ENCODE measurements at regions not wholly inside any gene's neighbourhood (a gene's known extent, or its start where the extent isn't known, plus 50 kb on each side); places are given as distances from the start of the nearest gene placed in this dataset.
A peak's percentile ranks its signal among the peaks of the same experiment; 100 is the strongest.
"Not testable (repeated sequence)": the region's sequence is repeated elsewhere in the genome, so short reads cannot be mapped to it uniquely, and the experiment has no call there.

GRCh38 chr12:92987362-92987761, 58.3 kb upstream of the EEA1 start:
- DNase-seq: peak; percentile 20 to 69

DNA sequence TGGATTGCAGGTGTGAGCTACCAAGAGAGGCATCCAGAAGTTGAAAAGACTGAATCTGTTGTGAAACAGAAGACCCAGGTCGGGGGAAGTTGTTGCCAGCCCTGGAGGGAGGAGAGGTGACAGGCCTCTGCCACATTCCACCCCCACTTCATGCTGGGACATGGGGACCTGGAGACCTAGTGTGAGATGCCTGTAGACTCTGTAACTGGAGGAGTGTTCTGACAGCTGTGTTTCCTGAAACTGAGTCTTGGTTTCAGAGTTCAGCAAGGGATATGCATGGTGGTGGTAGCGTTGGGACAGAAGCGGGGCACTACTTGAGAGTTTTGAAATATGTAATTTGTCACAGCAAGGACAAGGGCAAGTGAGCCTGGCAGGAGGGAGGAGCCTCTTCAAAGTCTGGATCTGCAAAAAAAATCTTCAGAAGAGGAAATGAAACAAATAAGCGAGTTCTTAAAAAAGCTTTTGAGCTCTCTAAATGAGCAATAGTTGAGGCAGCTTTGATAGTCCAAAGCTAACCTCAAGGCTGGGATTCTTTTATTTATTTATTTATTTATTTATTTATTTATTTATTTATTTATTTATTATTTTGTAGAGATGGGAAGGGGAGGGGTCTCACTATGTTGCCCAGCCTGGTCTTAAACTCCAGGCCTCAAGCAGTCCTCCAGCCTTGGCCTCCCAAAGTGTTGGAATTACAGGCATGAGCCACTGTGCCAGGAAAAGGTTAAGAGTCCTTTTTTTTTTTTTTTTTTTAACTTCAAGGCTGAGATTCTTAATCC, 58.9 kb upstream of the EEA1 start:
- DNase-seq: no peak

DNA sequence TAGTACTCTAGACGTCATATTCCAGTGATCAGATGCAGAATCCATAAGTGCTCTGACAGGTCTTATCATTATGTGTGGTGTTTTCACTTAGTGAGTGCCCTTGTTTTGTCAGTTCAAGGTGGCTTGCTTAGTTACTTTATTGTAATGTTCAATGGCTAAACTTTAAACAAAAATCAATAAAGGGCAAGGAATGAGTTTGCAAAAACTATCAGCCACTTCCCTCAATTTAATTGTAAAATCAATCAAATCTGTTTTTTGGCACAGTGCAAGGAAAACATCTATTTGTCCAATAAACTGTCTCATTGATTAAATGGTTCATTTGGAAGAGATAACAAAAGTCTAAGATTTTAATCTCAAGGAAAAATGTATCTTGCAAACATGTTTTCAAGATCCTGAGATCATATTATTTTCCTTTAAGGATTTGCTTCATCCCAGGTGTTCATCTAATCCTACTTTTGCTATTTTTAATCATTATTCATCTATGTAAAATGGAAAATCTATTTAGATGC, 59.6 kb upstream of the EEA1 start:
- DNase-seq: no peak

GRCh38 chr12:92989715-92990484, 60.8 kb upstream of the EEA1 start:
- no peak for DNase-seq

- DNase-seq: no peak
Measured at GRCh38 chr12:92991134-92991533, 62.0 kb upstream of the EEA1 start.

- DNase-seq: no peak
Measured at GRCh38 chr12:92992041-92992440, 62.9 kb upstream of the EEA1 start.

- DNase-seq: no peak
Measured at GRCh38 chr12:92993259-92993658, 64.2 kb upstream of the EEA1 start.

DNA sequence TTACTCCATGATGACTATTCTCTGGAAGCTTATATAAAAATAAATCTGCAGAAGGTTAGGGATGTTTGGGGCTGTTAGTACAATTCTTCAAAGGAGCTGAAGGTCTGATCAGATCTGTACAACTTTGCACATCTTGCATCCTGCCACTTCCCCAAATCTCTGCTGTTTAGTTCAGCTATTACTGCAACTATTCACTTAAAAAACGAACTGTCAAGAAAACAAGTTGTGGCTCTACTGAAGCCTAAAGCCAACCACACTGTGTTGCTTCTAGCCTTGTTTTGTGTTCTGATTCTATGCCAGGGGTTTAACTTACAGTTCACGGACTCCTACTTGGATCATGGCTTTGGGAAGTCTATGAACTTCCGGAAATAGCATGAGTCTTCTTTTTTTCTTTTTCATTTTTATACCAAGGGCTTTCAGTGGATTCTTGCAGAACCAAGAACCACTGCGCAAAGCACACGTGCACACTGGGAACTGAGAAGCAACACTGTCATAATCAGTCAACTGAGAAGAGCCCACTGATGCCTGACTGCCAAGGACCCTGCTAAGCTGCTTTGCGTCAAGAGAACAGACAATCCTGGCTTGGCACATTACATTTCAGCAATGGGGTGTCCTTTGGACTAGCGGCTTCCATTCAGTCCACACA, 66.3 kb upstream of the EEA1 start:
- DNase-seq: no peak

GRCh38 chr12:93000026-93000425, 70.9 kb upstream of the EEA1 start:
- DNase-seq: no peak

- no peak for DNase-seq
Measured at GRCh38 chr12:93001407-93001806, 72.3 kb upstream of the EEA1 start.

DNA sequence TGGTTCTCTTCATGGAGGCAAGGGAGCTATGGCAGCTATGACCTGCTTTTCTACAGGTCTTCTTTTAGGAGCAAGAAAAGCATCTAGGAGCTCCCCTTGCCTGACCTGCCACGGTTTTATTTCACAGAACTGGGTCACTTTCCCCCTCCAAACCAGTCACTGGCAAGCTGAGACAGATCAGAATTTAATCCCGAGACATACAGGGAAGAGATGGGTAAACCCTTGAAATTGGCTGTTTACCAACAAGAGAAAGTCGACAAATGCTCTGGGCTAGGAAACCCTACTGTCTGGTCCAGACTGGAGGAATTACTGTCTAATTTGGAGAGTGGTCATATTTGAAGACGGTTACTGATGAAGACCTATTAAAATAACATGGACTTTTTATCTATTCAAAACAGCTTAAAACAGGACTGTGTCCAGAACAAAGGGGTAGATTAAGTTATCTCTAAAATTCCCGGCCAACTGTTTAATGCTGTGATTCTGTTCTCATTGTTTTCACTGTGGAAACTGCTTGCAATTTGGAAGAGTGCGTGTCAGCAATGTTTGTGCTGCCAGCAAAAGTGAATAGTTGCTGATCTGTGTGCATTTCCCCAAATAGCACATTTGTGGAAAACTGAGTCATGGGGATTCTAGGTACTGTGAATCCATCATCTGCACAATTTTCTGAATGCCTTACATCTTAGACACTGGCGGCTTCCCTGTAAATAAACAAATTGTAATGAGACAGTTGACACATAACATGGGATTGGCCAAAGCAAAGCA, 73.4 kb upstream of the EEA1 start:
- DNase-seq: no peak

DNA sequence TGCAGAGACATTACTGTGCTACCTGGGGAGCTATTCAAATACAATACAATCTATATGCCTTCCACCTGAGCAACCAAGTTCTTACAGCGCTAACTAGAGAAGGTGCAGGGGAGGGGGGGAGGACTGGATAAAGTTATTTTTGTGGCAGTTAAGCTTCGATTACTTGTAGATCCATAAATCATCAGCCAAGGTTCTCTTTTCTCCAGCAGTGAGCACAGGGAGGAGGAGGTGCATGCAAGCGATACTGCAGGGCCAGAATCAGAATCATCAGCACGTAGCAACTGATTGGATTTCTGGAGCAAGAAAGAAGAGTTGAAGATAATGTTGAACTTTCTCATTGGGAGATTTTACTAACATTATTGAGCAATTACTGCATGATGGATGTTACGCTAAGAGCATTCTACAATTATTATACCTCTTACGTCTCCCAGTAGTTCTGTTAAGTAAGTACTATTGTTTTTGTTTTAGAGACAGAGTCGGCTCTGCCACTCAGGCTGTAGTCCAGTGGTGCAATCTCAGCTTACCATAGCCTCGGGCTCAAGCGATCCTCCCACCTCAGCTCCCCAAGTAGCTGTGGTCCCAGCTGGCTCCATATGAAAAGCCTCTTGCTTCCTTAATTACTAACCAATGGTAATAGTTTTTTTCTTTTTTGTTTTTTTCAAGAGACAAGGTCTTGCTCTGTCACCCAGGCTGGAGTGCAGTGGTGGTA, 74.6 kb upstream of the EEA1 start:
- DNase-seq: no peak

GRCh38 chr12:93005928-93006392, 76.9 kb upstream of the EEA1 start:
- no peak for DNase-seq

DNA sequence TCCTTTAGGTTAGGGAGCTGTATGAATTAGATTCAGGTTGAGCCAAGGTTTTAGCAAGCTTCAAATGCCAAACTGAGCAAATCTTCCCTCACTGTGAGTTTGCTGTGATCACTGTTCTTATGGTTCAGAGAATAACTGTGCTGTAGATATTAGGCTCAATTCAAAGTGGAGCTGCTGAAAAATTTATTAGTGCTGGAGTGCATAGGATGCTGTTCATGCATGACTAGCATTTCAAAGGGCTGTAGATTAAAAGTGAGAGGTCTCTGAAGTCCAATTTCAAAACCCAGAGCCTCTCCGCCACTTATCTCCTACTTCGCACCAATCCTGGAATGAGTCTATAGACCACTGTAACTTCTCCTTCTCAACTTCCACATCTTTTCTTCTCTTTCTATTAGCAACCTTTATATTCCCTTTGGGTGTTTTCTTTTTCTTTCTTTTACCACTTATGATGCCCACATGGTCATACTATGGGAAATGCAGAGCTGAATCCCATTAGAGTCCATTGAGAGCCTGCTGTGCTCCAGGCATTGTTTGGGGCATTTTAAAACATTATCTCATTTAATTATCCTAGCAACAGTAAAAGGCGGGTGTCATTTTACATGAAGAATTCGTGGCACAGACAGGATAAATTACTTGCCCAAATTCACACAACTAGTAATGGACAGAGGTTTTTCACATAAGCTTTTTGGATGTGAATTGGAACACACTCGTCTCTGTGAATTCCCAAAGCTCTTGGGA, 77.5 kb upstream of the EEA1 start:
- no peak for DNase-seq

GRCh38 chr12:93007544-93007943, 78.4 kb upstream of the EEA1 start:
- DNase-seq: peak in 1 of 2 experiments; percentile 26

GRCh38 chr12:93008044-93008778, 79.1 kb upstream of the EEA1 start:
- DNase-seq: no peak

GRCh38 chr12:93008880-93009279, 79.8 kb upstream of the EEA1 start:
- not testable (repeated sequence) for DNase-seq

DNA sequence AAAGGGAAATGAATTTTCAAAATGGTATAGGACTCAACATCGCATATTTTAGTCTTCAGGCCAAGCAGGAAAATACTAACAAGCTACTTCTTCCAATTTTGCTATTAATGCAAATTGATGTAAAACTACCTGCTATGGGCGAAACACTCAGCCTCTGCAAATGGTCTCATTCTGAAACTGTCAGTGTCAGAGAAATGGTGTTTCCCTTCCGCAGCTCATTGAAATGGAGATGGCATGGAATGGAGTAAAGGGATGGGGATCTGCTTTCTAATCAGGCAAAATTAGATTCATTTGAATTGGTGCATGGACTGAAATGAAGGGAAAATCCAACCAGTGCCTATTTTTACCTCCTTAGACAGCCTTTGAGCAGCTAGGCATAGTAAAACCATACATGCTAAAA, 80.4 kb upstream of the EEA1 start:
- peak; percentile 5 to 23 for DNase-seq

DNA sequence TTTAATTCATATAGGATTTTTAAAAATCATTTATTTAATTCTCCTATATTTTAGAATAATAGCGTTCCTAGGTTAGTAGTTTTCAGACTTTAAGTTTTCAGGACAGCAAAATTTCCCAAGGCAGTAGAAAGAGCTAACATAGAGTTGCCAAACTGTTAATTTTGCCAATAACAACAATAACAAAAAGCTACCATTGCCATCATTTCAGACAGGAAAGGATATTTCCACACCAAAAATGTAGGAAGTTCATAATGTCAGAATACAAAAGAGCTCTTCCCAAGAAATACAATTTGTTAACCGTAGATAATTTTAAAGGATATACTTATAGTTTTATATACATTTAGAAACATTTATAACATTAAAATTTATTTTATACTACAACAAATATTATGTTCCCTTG, 81.4 kb upstream of the EEA1 start:
- DNase-seq: no peak

DNA sequence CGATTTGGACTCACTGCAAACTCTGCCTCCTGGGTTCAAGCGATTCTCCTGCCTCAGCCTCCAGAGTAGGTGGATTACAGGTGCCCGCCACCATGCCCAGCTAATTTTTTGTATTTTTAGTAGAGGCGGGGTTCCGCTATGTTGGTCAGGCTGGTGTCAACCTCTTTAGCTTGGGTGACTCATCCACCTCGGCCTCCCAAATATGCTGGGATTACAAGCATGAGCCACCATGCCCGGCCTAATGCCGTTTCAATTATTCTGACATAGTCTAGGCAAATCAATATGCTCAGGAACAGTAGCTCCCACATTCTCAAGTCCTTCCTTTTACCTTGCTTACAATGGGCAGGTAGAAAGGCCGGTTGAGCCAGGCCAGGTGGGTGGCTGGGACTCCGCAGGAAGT, 82.0 kb upstream of the EEA1 start:
- DNase-seq: no peak
